GM19372 (cell line): ENCODE measurements at regions not wholly inside any gene's neighbourhood (a gene's known extent, or its start where the extent isn't known, plus 50 kb on each side); places are given as distances from the start of the nearest gene placed in this dataset.
"Not testable (repeated sequence)": the region's sequence is repeated elsewhere in the genome, so short reads cannot be mapped to it uniquely, and the experiment has no call there.

Experiments used
- ATAC-seq: cut with Tn5 transposase; IDR thresholded peaks from one replicate; pipeline ENCODE4 v1.9.1; 2021; ENCODE audit warnings: mild to moderate bottlenecking, low read depth, moderate library complexity; ENCODE audit not compliant: unreplicated experiment

GRCh38 chr5:4575608-4576007 is 564.5 kb upstream of the ADAMTS16 start:
- no peak for ATAC-seq

- ATAC-seq, result no peak
Measured at GRCh38 chr5:4576161-4576748, 563.9 kb upstream of the ADAMTS16 start.

GRCh38 chr5:4576908-4577307 is 563.2 kb upstream of the ADAMTS16 start:
- no peak for ATAC-seq

- no peak for ATAC-seq
Measured at GRCh38 chr5:4579679-4580078, 560.5 kb upstream of the ADAMTS16 start.

- no peak for ATAC-seq
Measured at GRCh38 chr5:4580772-4581171, 559.4 kb upstream of the ADAMTS16 start.

- no peak for ATAC-seq
Measured at GRCh38 chr5:4581289-4581688, 558.8 kb upstream of the ADAMTS16 start.

- ATAC-seq, result no peak
Measured at GRCh38 chr5:4584982-4585381, 555.1 kb upstream of the ADAMTS16 start.

GRCh38 chr5:4613440-4613839 is 526.7 kb upstream of the ADAMTS16 start:
- no peak for ATAC-seq

GRCh38 chr5:4614088-4614487 is 526.0 kb upstream of the ADAMTS16 start:
- no peak for ATAC-seq

GRCh38 chr5:4615369-4615768 is 524.8 kb upstream of the ADAMTS16 start:
- ATAC-seq, result not testable (repeated sequence)

- no peak for ATAC-seq
Measured at GRCh38 chr5:4625206-4625896, 514.8 kb upstream of the ADAMTS16 start.

GRCh38 chr5:4627131-4627530 is 513.0 kb upstream of the ADAMTS16 start:
- ATAC-seq, result no peak

GRCh38 chr5:4627929-4628328 is 512.2 kb upstream of the ADAMTS16 start:
- no peak for ATAC-seq

- no peak for ATAC-seq
Measured at GRCh38 chr5:4628645-4629385, 511.3 kb upstream of the ADAMTS16 start.

GRCh38 chr5:4630031-4630430 is 510.1 kb upstream of the ADAMTS16 start:
- ATAC-seq, result no peak

- ATAC-seq, result no peak
Measured at GRCh38 chr5:4634342-4634741, 505.8 kb upstream of the ADAMTS16 start.

GRCh38 chr5:4636378-4636777 is 503.8 kb upstream of the ADAMTS16 start:
- ATAC-seq, result no peak

- no peak for ATAC-seq
Measured at GRCh38 chr5:4639946-4640345, 500.2 kb upstream of the ADAMTS16 start.

- no peak for ATAC-seq
Measured at GRCh38 chr5:4640795-4641194, 499.3 kb upstream of the ADAMTS16 start.

GRCh38 chr5:4642525-4642924 is 497.6 kb upstream of the ADAMTS16 start:
- ATAC-seq, result no peak

GRCh38 chr5:4643190-4643589 is 496.9 kb upstream of the ADAMTS16 start:
- no peak for ATAC-seq

- no peak for ATAC-seq
Measured at GRCh38 chr5:4643960-4644359, 496.2 kb upstream of the ADAMTS16 start.
